ENCODE measurements at regions not wholly inside any gene's neighbourhood (a gene's known extent, or its start where the extent isn't known, plus 50 kb on each side); places are given as distances from the start of the nearest gene placed in this dataset.

DNA sequence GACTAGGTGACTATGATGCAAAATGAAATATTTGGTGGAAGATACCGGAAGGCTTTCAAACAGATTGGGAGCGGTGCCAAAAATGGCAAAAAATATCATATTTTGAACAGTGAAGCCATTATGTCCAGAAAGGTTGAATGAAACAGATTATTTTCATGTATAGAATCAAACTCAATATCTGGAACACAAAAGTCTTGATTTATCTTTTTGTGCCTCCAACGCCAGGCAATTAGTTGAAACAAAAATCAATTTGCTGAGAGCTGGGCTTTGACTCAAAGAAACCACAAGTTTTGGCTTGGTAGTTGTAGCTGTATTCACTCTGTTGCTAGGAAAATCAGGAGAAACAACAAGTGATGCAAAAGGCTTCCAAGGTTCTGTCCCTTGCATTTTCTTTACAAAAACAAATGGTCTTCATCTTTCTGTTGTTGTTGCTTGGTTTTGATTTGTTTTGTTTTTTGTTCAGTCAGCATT, 421.7 kb upstream of the TYRP1 start:
- no peak for TF ChIP-seq POLR2A (IDR thresholded peaks at IDR 0.05)
- no peak for TF ChIP-seq EP300 (IDR thresholded peaks at IDR 0.05)
- no peak for TF ChIP-seq CTCF (IDR thresholded peaks at IDR 0.05)
- no peak for TF ChIP-seq POLR2AphosphoS5 (IDR thresholded peaks at IDR 0.05)
- Histone ChIP-seq H3K9me3 (no peaks in the 10 kb centered on the region), H3K4me1 (peaks cover 4 to 23% (median 6%) of the 10 kb centered on the region in 3 donors), H3K27ac (no peak overlapping the region), H3K27me3 (no peaks in the 10 kb centered on the region), H3K4me3 (no peak overlapping the region), H3K36me3 (no peaks in the 10 kb centered on the region)
- no peak for ATAC-seq
- WGBS, 2 donors (ENCODE audit: low coverage in 1 of 2): 21 to 52% methylated on average over 3 of the region's 3 CpGs

GRCh38 chr9:12272471-12273120, 420.6 kb upstream of the TYRP1 start:
- Histone ChIP-seq H3K4me1 (peaks cover 4 to 23% (median 6%) of the 10 kb centered on the region in 3 donors), H3K36me3 (no peaks in the 10 kb centered on the region), H3K9me3 (no peaks in the 10 kb centered on the region), H3K27ac (no peak overlapping the region), H3K27me3 (no peaks in the 10 kb centered on the region), H3K4me3 (no peak overlapping the region)
- 21 to 31% methylated on average over 2 of the region's 2 CpGs for WGBS, 2 donors (ENCODE audit: low coverage in 1 of 2)
- no peak for TF ChIP-seq POLR2A (IDR thresholded peaks at IDR 0.05)
- TF ChIP-seq EP300 (IDR thresholded peaks at IDR 0.05): no peak
- TF ChIP-seq POLR2AphosphoS5 (IDR thresholded peaks at IDR 0.05): no peak
- no peak for TF ChIP-seq CTCF (IDR thresholded peaks at IDR 0.05)
- no peak for ATAC-seq

DNA sequence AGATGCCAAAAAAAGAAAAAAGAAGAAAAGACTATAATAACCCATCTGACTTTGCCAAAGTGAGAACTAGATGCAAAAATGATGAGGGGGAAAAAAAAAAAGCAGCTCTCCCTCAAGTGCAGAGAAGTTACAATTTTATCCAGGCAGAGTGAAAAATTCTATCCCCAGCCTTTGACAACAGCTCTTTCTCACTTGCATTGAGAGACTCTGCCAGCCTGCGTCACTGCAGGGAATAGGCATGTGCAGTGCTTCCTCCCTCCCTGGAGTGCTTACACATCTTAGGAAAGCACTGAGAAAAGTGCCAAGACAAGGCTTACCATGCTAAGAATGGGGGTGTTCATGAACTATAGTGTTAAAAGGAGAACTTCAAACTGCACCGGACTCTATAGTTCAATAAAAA, 418.6 kb upstream of the TYRP1 start:
- H3K27me3 ChIP-seq: no peaks in the 10 kb centered on the region
- 0 to 16% methylated on average over 1 to 2 of the region's 2 CpGs for WGBS, 2 donors (ENCODE audit: low coverage in 1 of 2)
- ATAC-seq: no peak
- no peak overlapping the region for H3K27ac ChIP-seq
- no peaks in the 10 kb centered on the region for H3K9me3 ChIP-seq
- H3K4me1 ChIP-seq: peaks cover 4 to 23% (median 6%) of the 10 kb centered on the region in 3 donors
- no peak overlapping the region for H3K4me3 ChIP-seq
- no peaks in the 10 kb centered on the region for H3K36me3 ChIP-seq
- TF ChIP-seq POLR2AphosphoS5 (IDR thresholded peaks at IDR 0.05): no peak
- no peak for TF ChIP-seq EP300 (IDR thresholded peaks at IDR 0.05)
- no peak for TF ChIP-seq CTCF (IDR thresholded peaks at IDR 0.05)
- TF ChIP-seq POLR2A (IDR thresholded peaks at IDR 0.05): no peak

DNA sequence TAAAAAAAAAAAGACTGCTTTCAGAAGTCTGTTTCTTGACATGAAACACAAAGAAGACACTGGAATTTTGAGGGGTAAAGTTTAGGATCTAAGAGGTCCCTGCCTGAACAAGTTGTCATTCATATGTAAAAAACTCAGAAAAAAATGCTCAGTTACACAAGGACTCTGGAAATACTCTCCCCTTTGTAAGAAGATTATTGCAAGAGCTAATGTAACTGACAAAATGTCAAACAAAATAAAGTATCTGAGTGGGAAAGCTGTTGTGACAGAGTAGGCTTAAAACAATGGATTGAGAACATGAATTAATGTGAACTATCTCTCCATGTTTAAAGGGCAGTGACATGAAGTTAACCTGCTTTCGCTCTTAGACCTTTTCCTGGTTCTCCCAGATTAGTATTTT, 416.7 kb upstream of the TYRP1 start:
- no peak for ATAC-seq
- WGBS, 2 donors (ENCODE audit: low coverage in 1 of 2): 67 to 89% methylated on average over 1 of the region's 1 CpG

More for the DNA sequence above, 416.7 kb upstream of the TYRP1 start:
- H3K4me3 ChIP-seq: no peak overlapping the region
- H3K4me1 ChIP-seq: peaks cover 4 to 18% (median 6%) of the 10 kb centered on the region in 3 donors
- no peaks in the 10 kb centered on the region for H3K27me3 ChIP-seq
- H3K27ac ChIP-seq: no peak overlapping the region
- H3K36me3 ChIP-seq: no peaks in the 10 kb centered on the region
- no peaks in the 10 kb centered on the region for H3K9me3 ChIP-seq
- TF ChIP-seq POLR2AphosphoS5 (IDR thresholded peaks at IDR 0.05): no peak
- no peak for TF ChIP-seq POLR2A (IDR thresholded peaks at IDR 0.05)
- no peak for TF ChIP-seq CTCF (IDR thresholded peaks at IDR 0.05)
- no peak for TF ChIP-seq EP300 (IDR thresholded peaks at IDR 0.05)

Measured in gastroesophageal sphincter (tissue), 4 donors.